ENCODE measurements at regions not wholly inside any gene's neighbourhood (a gene's known extent, or its start where the extent isn't known, plus 50 kb on each side); places are given as distances from the start of the nearest gene placed in this dataset.
"Not testable (repeated sequence)": the region's sequence is repeated elsewhere in the genome, so short reads cannot be mapped to it uniquely, and the experiment has no call there.

DNA sequence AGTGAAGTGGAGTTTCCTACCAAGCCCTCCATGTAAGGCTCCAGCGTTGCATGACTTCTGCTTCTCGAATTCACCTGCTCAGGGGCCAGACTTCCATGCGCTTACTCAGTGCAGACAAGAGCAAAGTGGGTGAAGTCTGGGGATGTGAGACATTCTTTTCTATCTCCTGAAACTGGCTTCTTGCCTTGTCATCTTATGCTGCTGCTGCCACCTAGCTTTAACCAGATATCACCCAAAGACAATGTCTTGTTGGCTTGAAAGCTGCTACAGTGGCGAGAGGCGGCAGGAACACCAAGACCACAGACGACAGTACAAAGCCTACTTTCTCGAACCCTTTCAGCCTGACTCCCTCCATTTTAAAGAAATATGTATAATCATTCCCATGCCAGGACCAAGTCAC lies 103.6 kb upstream of the ADGRG2 start:
- H3K4me3 ChIP-seq: no peak overlapping the region
- TF ChIP-seq, protein P1, sequence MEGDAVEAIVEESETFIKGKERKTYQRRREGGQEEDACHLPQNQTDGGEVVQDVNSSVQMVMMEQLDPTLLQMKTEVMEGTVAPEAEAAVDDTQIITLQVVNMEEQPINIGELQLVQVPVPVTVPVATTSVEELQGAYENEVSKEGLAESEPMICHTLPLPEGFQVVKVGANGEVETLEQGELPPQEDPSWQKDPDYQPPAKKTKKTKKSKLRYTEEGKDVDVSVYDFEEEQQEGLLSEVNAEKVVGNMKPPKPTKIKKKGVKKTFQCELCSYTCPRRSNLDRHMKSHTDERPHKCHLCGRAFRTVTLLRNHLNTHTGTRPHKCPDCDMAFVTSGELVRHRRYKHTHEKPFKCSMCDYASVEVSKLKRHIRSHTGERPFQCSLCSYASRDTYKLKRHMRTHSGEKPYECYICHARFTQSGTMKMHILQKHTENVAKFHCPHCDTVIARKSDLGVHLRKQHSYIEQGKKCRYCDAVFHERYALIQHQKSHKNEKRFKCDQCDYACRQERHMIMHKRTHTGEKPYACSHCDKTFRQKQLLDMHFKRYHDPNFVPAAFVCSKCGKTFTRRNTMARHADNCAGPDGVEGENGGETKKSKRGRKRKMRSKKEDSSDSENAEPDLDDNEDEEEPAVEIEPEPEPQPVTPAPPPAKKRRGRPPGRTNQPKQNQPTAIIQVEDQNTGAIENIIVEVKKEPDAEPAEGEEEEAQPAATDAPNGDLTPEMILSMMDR (IDR thresholded peaks at IDR 0.05): no peak
- TF ChIP-seq POLR2AphosphoS5 (IDR thresholded peaks at IDR 0.05): no peak
- no peaks in the 10 kb centered on the region for H3K27me3 ChIP-seq (replicated peaks; ENCODE audit: insufficient read depth)
- 55% methylated on average over 6 of the region's 7 CpGs for WGBS
- intact Hi-C loops (cut with DNase I): no loop called here
- no peaks in the 10 kb centered on the region for H3K4me1 ChIP-seq (replicated peaks)
- no peaks in the 10 kb centered on the region for H3K36me3 ChIP-seq
- H3K9me3 ChIP-seq: no peaks in the 10 kb centered on the region
- DNase-seq (ENCODE audit: low spot score): peak; percentile 4
- no peak overlapping the region for H3K27ac ChIP-seq

- H3K4me3 ChIP-seq; intact Hi-C loops (cut with DNase I); H3K4me1 ChIP-seq (replicated peaks); DNase-seq (ENCODE audit: low spot score); H3K27me3 ChIP-seq (replicated peaks; ENCODE audit: insufficient read depth); H3K36me3 ChIP-seq; H3K9me3 ChIP-seq; H3K27ac ChIP-seq: not testable (repeated sequence)
- 98% methylated on average over 4 of the region's 4 CpGs for WGBS
These were observed 107.6 kb upstream of the ADGRG2 start for GRCh38 chrX:19229896-19230295.

GRCh38 chrX:19237901-19238300 lies 105.8 kb upstream of the PDHA1 start:
- no peak for TF ChIP-seq POLR2AphosphoS5 (IDR thresholded peaks at IDR 0.05)
- TF ChIP-seq POLR2A (IDR thresholded peaks at IDR 0.05): no peak
- TF ChIP-seq, protein P1 (IDR thresholded peaks at IDR 0.05): no peak
- Histone ChIP-seq H3K9me3 (no peaks in the 10 kb centered on the region), H3K4me1 (replicated peaks) (no peaks in the 10 kb centered on the region), H3K27ac (no peak overlapping the region), H3K27me3 (replicated peaks; ENCODE audit: insufficient read depth) (no peaks in the 10 kb centered on the region), H3K36me3 (no peaks in the 10 kb centered on the region), H3K4me3 (no peak overlapping the region)
- 88% methylated on average over 3 of the region's 3 CpGs for WGBS
- intact Hi-C loops (cut with DNase I): no loop called here
- no peak for DNase-seq (ENCODE audit: low spot score)

DNA sequence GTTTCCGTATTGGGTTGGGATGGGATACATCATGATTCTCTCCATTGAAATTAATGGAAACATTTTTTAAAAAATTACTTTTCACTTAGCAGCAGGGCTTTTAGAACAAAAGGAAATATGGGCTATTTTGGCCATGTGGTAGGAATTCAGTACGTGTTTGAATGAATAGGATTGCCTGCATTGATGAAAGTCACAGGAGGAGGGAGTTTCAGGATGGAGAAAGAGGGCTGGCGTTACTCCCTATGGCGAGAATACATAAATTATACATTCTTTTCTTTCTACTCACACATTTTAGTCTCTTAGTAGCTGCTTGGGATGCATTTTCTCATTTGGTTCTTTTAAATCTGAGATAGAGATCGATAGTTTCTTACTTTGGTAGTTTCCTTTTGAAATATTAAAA lies 100.3 kb upstream of the PDHA1 start:
- no peaks in the 10 kb centered on the region for H3K4me1 ChIP-seq (replicated peaks)
- H3K27me3 ChIP-seq (replicated peaks; ENCODE audit: insufficient read depth): no peaks in the 10 kb centered on the region
- no peak overlapping the region for H3K27ac ChIP-seq
- intact Hi-C loops (cut with DNase I): no loop called here
- H3K36me3 ChIP-seq: no peaks in the 10 kb centered on the region
- WGBS: 92% methylated on average over 5 of the region's 5 CpGs
- no peak for DNase-seq (ENCODE audit: low spot score)
- H3K9me3 ChIP-seq: no peaks in the 10 kb centered on the region
- H3K4me3 ChIP-seq: no peak overlapping the region
- TF ChIP-seq POLR2AphosphoS5 (IDR thresholded peaks at IDR 0.05) (no peak), POLR2A (IDR thresholded peaks at IDR 0.05) (no peak)
- TF ChIP-seq, protein P1 (IDR thresholded peaks at IDR 0.05): no peak

DNA sequence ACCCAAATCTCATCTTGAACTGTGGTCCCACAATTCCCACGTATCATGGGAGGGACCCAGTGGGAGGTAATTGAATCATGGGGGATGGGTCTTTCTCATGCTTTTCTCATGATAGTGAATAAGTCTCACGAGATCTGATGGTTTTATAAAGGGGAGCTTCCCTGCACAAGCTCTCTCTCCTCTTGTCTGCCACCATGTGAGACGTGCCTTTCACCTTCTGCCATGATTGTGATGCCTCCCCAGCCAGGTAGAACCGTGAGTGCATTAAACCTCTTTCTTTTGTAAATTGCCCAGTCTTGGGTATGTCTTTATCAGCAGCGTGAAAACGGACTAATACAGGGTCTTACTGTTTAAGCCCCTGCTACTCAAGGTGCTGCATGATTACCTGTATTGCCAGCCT lies 98.8 kb upstream of the PDHA1 start:
- intact Hi-C loops (cut with DNase I); H3K27me3 ChIP-seq (replicated peaks; ENCODE audit: insufficient read depth); H3K27ac ChIP-seq; H3K4me1 ChIP-seq (replicated peaks); H3K36me3 ChIP-seq; H3K4me3 ChIP-seq; H3K9me3 ChIP-seq; DNase-seq (ENCODE audit: low spot score): not testable (repeated sequence)
- WGBS: 88% methylated on average over 6 of the region's 6 CpGs

DNA sequence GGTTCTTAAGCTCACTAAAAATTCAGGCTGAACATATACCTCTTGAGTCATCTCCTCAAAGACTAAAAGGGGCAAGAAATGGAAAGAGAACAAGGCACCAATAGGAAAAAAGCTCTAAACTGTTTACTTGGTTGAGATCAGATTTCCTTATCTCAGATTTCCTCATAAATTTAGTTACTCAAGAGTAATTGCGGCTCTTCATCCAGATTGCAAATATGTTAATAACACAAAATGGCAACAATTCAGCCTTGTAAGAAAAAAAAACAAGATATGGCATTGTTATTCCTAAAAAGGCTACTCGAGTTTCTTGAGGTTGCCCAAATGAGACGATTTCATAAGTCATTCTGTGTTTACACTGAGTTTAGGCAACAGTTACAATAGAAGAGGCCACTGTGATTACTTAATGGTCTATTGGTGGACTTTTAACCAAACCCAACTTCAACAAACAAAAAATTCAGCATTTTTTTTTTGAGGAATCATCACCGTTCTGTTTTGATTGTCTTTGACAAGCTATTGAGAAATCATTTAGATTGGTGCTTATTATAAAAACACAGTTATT lies 97.9 kb upstream of the PDHA1 start:
- intact Hi-C loops (cut with DNase I): no loop called here
- TF ChIP-seq, protein P1 (IDR thresholded peaks at IDR 0.05): no peak
- TF ChIP-seq POLR2A (IDR thresholded peaks at IDR 0.05) (no peak), POLR2AphosphoS5 (IDR thresholded peaks at IDR 0.05) (no peak)
- no peak overlapping the region for H3K4me3 ChIP-seq
- no peaks in the 10 kb centered on the region for H3K9me3 ChIP-seq
- no peaks in the 10 kb centered on the region for H3K27me3 ChIP-seq (replicated peaks; ENCODE audit: insufficient read depth)
- H3K27ac ChIP-seq: no peak overlapping the region
- H3K36me3 ChIP-seq: no peaks in the 10 kb centered on the region
- no peak for DNase-seq (ENCODE audit: low spot score)
- WGBS: 35% methylated on average over 4 of the region's 4 CpGs
- H3K4me1 ChIP-seq (replicated peaks): no peaks in the 10 kb centered on the region

Data from prostate gland (tissue), 2 donors.